Ishikawa (cell line): ENCODE measurements at regions not wholly inside any gene's neighbourhood (a gene's known extent, or its start where the extent isn't known, plus 50 kb on each side); places are given as distances from the start of the nearest gene placed in this dataset.

Experiments used
- CEBPB ChIP-seq: IDR thresholded peaks from 2 replicates; pipeline ENCODE4 v1.6.1; 2012
- CREB1 ChIP-seq: IDR thresholded peaks from 2 replicates; pipeline ENCODE4 v1.6.1; 2012; ENCODE audit warnings: low read depth
- EGR1 ChIP-seq: IDR thresholded peaks from 2 replicates; pipeline ENCODE4 v1.6.1; 2012
- EP300 ChIP-seq: IDR thresholded peaks from 2 replicates; pipeline ENCODE4 v1.6.1; 2012; ENCODE audit warnings: borderline replicate concordance
- FOXM1 ChIP-seq: IDR thresholded peaks from 2 replicates; pipeline ENCODE4 v1.6.1; 2012; ENCODE audit warnings: low read depth, borderline replicate concordance
- MAX ChIP-seq: IDR thresholded peaks from 2 replicates; pipeline ENCODE4 v1.6.1; 2012
- NFIC ChIP-seq: IDR thresholded peaks from 2 replicates; pipeline ENCODE4 v1.6.1; 2012
- RAD21 ChIP-seq: IDR thresholded peaks from 2 replicates; pipeline ENCODE4 v1.6.1; 2012; ENCODE audit warnings: low read depth
- TAF1 ChIP-seq: IDR thresholded peaks from 2 replicates; pipeline ENCODE4 v1.6.1; 2012; ENCODE audit warnings: low read depth, mild to moderate bottlenecking
- TCF12 ChIP-seq: IDR thresholded peaks from 2 replicates; pipeline ENCODE4 v1.6.1; 2012; ENCODE audit warnings: low read depth
- TEAD4 ChIP-seq: IDR thresholded peaks from 2 replicates; pipeline ENCODE4 v1.6.1; 2012
- YY1 ChIP-seq: IDR thresholded peaks from 2 replicates; pipeline ENCODE4 v1.6.1; 2012; ENCODE audit warnings: low read depth
- ZBTB7A ChIP-seq: IDR thresholded peaks from 2 replicates; pipeline ENCODE4 v1.6.1; 2012; ENCODE audit warnings: low read depth
- TF ChIP-seq, protein P1 (sequence below): IDR thresholded peaks from 2 replicates; pipeline ENCODE4 v1.6.1; 2012; ENCODE audit warnings: low read depth, mild to moderate bottlenecking
- TF ChIP-seq, protein P2 (sequence below): IDR thresholded peaks from 2 replicates; pipeline ENCODE4 v1.6.1; 2012

GRCh38 chr6:139608466-139609261 is 234.2 kb upstream of the CITED2 start:
- no peak for TF ChIP-seq FOXM1
- no peak for TF ChIP-seq EGR1
- no peak for TF ChIP-seq CEBPB
- TF ChIP-seq TEAD4: no peak
- no peak for TF ChIP-seq MAX
- TF ChIP-seq, protein P1, sequence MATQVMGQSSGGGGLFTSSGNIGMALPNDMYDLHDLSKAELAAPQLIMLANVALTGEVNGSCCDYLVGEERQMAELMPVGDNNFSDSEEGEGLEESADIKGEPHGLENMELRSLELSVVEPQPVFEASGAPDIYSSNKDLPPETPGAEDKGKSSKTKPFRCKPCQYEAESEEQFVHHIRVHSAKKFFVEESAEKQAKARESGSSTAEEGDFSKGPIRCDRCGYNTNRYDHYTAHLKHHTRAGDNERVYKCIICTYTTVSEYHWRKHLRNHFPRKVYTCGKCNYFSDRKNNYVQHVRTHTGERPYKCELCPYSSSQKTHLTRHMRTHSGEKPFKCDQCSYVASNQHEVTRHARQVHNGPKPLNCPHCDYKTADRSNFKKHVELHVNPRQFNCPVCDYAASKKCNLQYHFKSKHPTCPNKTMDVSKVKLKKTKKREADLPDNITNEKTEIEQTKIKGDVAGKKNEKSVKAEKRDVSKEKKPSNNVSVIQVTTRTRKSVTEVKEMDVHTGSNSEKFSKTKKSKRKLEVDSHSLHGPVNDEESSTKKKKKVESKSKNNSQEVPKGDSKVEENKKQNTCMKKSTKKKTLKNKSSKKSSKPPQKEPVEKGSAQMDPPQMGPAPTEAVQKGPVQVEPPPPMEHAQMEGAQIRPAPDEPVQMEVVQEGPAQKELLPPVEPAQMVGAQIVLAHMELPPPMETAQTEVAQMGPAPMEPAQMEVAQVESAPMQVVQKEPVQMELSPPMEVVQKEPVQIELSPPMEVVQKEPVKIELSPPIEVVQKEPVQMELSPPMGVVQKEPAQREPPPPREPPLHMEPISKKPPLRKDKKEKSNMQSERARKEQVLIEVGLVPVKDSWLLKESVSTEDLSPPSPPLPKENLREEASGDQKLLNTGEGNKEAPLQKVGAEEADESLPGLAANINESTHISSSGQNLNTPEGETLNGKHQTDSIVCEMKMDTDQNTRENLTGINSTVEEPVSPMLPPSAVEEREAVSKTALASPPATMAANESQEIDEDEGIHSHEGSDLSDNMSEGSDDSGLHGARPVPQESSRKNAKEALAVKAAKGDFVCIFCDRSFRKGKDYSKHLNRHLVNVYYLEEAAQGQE: no peak
- no peak for TF ChIP-seq EP300
- no peak for TF ChIP-seq CREB1
- TF ChIP-seq TCF12: no peak
- TF ChIP-seq YY1: no peak
- no peak for TF ChIP-seq ZBTB7A
- TF ChIP-seq TAF1: no peak
- no peak for TF ChIP-seq NFIC
- TF ChIP-seq RAD21: no peak
- TF ChIP-seq, protein P2, sequence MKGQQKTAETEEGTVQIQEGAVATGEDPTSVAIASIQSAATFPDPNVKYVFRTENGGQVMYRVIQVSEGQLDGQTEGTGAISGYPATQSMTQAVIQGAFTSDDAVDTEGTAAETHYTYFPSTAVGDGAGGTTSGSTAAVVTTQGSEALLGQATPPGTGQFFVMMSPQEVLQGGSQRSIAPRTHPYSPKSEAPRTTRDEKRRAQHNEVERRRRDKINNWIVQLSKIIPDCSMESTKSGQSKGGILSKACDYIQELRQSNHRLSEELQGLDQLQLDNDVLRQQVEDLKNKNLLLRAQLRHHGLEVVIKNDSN: no peak

DNA sequence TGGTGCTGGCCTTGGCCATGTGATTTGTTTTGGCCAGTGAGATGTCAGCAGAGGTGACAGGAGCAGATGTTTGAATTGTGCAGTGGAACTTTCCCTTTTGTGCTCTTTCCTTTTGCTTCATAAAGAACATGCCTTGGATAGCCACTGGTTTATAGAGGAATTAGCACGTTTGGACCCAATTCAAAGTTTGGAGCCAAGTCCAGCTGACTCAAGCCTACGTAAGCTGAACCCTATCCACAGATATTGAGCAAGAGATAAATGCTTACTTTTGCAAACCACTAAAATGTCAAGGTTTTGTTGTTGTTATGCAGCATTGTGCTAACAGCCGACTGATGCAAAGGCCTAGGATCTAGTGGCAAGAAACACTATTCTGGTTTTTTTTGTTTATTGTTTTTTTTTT is 230.9 kb upstream of the CITED2 start:
- TF ChIP-seq ZBTB7A (no peak), CREB1 (no peak), EP300 (no peak), TAF1 (no peak), MAX (no peak), RAD21 (no peak), EGR1 (no peak), CEBPB (no peak), TCF12 (no peak), FOXM1 (no peak), YY1 (no peak)
- TF ChIP-seq, protein P1: no peak
- TF ChIP-seq, protein P2: no peak

GRCh38 chr6:139603581-139603980 is 229.1 kb upstream of the CITED2 start:
- TF ChIP-seq, protein P2: no peak
- TF ChIP-seq CREB1 (no peak), NFIC (no peak), ZBTB7A (no peak), RAD21 (no peak), YY1 (no peak)

GRCh38 chr6:139602577-139602976 is 228.1 kb upstream of the CITED2 start:
- TF ChIP-seq EGR1 (no peak), CEBPB (no peak), MAX (no peak), TCF12 (no peak)

DNA sequence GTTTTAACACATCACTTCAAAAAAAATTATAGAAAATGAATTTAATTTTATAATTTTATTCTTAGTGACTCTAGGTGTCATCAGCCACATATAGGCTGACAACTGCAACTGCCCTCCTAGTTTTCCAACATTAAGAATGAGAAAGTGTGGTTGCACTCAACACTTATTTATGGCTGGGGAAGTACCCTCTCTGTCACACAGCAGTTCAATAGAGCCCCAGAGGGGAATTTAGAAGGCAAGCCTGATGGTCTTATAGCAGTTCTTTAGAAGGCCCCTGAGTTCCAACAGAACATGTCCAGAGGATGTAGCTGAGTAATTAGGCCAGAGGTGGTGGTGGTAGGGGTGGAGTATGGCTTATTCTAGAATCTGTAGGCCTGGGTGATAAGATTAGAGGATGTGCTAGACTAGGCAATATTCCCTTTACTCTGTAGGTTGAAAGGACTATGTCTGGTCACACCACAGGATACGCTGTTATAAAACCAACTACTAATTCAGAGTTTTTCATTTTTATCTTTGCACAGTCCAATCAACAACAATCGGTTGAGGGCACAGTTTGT is 226.5 kb upstream of the CITED2 start:
- no peak for TF ChIP-seq EP300
- no peak for TF ChIP-seq NFIC
- TF ChIP-seq RAD21: no peak
- no peak for TF ChIP-seq EGR1
- TF ChIP-seq YY1: no peak
- TF ChIP-seq TCF12: no peak
- TF ChIP-seq ZBTB7A: no peak
- TF ChIP-seq, protein P2: no peak
- TF ChIP-seq, protein P1: no peak
- TF ChIP-seq FOXM1: no peak
- no peak for TF ChIP-seq CEBPB
- TF ChIP-seq TEAD4: no peak
- TF ChIP-seq CREB1: no peak
- no peak for TF ChIP-seq MAX
